ENCODE measurements at regions not wholly inside any gene's neighbourhood (a gene's known extent, or its start where the extent isn't known, plus 50 kb on each side); places are given as distances from the start of the nearest gene placed in this dataset.

DNA sequence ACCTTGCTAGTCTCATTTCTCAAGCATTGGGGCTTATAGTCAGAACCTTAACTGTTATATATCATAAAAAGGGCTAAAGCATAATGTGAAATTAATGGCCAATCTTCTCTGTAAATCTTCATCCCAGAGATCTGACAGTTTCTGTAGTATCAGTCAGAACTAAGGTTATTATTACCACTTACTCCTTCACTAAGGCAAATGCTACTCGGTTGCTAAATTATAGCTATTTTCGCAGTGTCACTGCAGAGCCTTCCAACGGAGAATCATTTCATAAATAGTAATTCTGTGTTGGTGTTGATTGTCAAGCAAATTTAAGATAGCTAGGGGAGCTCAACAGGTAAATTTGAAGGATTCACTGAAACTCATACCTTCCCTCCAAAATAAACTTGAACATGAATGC is 258.0 kb downstream of the METTL4 start:
- H3K4me3 Mint-ChIP-seq: no peak overlapping the region
- no peaks in the 10 kb centered on the region for H3K36me3 Mint-ChIP-seq
- H3K27me3 Mint-ChIP-seq: peaks cover 11% of the 10 kb centered on the region
- no peaks in the 10 kb centered on the region for H3K4me1 Mint-ChIP-seq (ENCODE audit: unreplicated experiment)
- H3K27ac Mint-ChIP-seq: no peak overlapping the region
- TF ChIP-seq, protein P1, sequence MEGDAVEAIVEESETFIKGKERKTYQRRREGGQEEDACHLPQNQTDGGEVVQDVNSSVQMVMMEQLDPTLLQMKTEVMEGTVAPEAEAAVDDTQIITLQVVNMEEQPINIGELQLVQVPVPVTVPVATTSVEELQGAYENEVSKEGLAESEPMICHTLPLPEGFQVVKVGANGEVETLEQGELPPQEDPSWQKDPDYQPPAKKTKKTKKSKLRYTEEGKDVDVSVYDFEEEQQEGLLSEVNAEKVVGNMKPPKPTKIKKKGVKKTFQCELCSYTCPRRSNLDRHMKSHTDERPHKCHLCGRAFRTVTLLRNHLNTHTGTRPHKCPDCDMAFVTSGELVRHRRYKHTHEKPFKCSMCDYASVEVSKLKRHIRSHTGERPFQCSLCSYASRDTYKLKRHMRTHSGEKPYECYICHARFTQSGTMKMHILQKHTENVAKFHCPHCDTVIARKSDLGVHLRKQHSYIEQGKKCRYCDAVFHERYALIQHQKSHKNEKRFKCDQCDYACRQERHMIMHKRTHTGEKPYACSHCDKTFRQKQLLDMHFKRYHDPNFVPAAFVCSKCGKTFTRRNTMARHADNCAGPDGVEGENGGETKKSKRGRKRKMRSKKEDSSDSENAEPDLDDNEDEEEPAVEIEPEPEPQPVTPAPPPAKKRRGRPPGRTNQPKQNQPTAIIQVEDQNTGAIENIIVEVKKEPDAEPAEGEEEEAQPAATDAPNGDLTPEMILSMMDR (conservative IDR thresholded peaks at IDR 0.05): no peak
- no peaks in the 10 kb centered on the region for H3K9me3 Mint-ChIP-seq
- DNase-seq (ENCODE audit: extremely low spot score, unreplicated experiment): no peak

GRCh38 chr18:2316082-2316750 is 255.1 kb downstream of the METTL4 start:
- Mint-ChIP-seq H3K27me3 (peaks cover 5% of the 10 kb centered on the region), H3K4me3 (no peak overlapping the region), H3K36me3 (no peaks in the 10 kb centered on the region), H3K4me1 (ENCODE audit: unreplicated experiment) (no peaks in the 10 kb centered on the region), H3K9me3 (no peaks in the 10 kb centered on the region), H3K27ac (no peak overlapping the region)
- no peak for DNase-seq (ENCODE audit: extremely low spot score, unreplicated experiment)
- TF ChIP-seq, protein P1 (conservative IDR thresholded peaks at IDR 0.05): no peak

- Mint-ChIP-seq H3K9me3 (no peaks in the 10 kb centered on the region), H3K4me3 (no peak overlapping the region), H3K4me1 (ENCODE audit: unreplicated experiment) (no peaks in the 10 kb centered on the region), H3K27me3 (peaks cover 5% of the 10 kb centered on the region), H3K27ac (no peak overlapping the region), H3K36me3 (no peaks in the 10 kb centered on the region)
- TF ChIP-seq, protein P1 (conservative IDR thresholded peaks at IDR 0.05): no peak
- DNase-seq (ENCODE audit: extremely low spot score, unreplicated experiment): no peak
Observed at GRCh38 chr18:2316751-2317696, 254.3 kb downstream of the METTL4 start.

DNA sequence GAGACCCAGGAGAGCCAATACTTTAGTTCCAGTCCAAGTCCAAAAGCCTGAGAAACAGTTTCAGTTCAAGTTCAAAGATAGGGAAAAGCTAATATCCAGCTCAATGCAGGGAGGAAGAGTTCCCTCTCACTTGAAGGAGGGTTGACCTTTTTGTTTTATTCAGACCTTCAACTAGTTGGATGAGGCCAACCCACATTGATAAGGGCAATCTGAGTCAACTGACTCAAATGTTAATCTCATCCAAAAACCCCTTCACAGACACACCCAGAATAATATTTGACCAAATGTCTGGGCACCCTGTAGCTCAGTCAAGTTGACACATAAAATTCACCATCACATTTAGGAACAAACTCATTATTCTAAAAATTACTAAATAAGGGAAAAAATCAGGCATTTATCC is 246.8 kb downstream of the METTL4 start:
- H3K36me3 Mint-ChIP-seq: no peaks in the 10 kb centered on the region
- TF ChIP-seq, protein P1 (conservative IDR thresholded peaks at IDR 0.05): no peak
- no peak overlapping the region for H3K4me3 Mint-ChIP-seq
- H3K9me3 Mint-ChIP-seq: no peaks in the 10 kb centered on the region
- DNase-seq (ENCODE audit: extremely low spot score, unreplicated experiment): no peak
- peaks cover 3% of the 10 kb centered on the region for H3K27me3 Mint-ChIP-seq
- H3K27ac Mint-ChIP-seq: no peak overlapping the region
- H3K4me1 Mint-ChIP-seq (ENCODE audit: unreplicated experiment): no peaks in the 10 kb centered on the region

DNA sequence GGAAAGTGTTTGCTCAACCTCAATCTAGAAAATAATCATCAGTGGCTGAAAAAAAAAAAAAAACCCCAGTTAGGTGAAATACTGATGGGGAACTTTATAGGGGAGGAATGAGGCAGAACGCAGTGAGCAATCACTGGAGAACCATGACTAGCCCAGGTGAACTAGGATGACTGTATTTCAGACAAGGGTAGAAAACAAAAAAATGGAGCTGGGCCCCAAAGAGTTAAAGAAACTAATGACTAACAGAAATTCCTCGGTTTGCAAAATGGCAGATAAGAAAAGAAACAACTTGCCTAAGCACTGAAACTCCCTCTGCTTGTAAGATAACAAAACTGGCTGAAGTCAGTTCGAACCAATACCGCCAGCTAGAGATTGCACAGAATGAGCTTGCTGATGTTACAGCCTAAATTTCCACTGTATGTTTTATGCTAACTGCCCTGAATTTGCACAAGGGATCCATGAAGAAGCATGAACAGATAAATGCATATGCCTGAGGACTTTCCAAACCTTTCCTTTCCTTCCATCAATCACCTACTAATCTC is 245.9 kb downstream of the METTL4 start:
- H3K9me3 Mint-ChIP-seq: no peaks in the 10 kb centered on the region
- DNase-seq (ENCODE audit: extremely low spot score, unreplicated experiment): no peak
- TF ChIP-seq, protein P1 (conservative IDR thresholded peaks at IDR 0.05): no peak
- peak overlapping the region; percentile 49 for H3K27ac Mint-ChIP-seq
- H3K4me3 Mint-ChIP-seq: no peak overlapping the region
- peaks cover 5% of the 10 kb centered on the region for H3K27me3 Mint-ChIP-seq
- no peaks in the 10 kb centered on the region for H3K4me1 Mint-ChIP-seq (ENCODE audit: unreplicated experiment)
- no peaks in the 10 kb centered on the region for H3K36me3 Mint-ChIP-seq
